Mesendoderm (in vitro differentiated cells): ENCODE measurements at regions not wholly inside any gene's neighbourhood (a gene's known extent, or its start where the extent isn't known, plus 50 kb on each side); places are given as distances from the start of the nearest gene placed in this dataset.
"Not testable (repeated sequence)": the region's sequence is repeated elsewhere in the genome, so short reads cannot be mapped to it uniquely, and the experiment has no call there.

Experiments used
- DNase-seq: peaks from one replicate; pipeline ENCODE4 v3.0.0; 2013
- H2AK5ac ChIP-seq: 2 replicates; pipeline ENCODE4 v1.6.1; 2013; ENCODE audit warnings: low read length, inconsistent platforms
- H2BK120ac ChIP-seq: 2 replicates; pipeline ENCODE4 v1.6.1; 2013; ENCODE audit warnings: low read depth, mild to moderate bottlenecking, low read length, moderate library complexity, mixed read lengths
- H2BK15ac ChIP-seq: replicated peaks from 2 replicates; pipeline ENCODE4 v1.6.1; 2013; ENCODE audit warnings: low read depth, mild to moderate bottlenecking, moderate library complexity
- H2BK5ac ChIP-seq: 2 replicates; pipeline ENCODE4 v1.6.1; 2013; ENCODE audit warnings: low read length, inconsistent platforms
- H3K18ac ChIP-seq: 2 replicates; pipeline ENCODE4 v1.6.1; 2013; ENCODE audit warnings: mild to moderate bottlenecking, low read length, mixed read lengths
- H3K23ac ChIP-seq: one replicate; pipeline ENCODE4 v1.6.1; 2013; ENCODE audit warnings: low read length
- H3K27ac ChIP-seq: 2 replicates; pipeline ENCODE4 v1.5.1; 2013; ENCODE audit warnings: low read depth, mild to moderate bottlenecking, inconsistent platforms, low read length, moderate library complexity
- H3K27me3 ChIP-seq: 2 replicates; pipeline ENCODE4 v1.6.1; 2013; ENCODE audit warnings: low read length, control low read depth, mild to moderate bottlenecking, inconsistent platforms; ENCODE audit not compliant: insufficient read depth, poor library complexity
- H3K36me3 ChIP-seq: 2 replicates; pipeline ENCODE4 v1.6.1; 2013; ENCODE audit warnings: low read length, inconsistent platforms; ENCODE audit not compliant: control insufficient read depth, insufficient read depth
- H3K4ac ChIP-seq: one replicate; pipeline ENCODE4 v1.6.1; 2013; ENCODE audit warnings: low read depth, mild to moderate bottlenecking, low read length, moderate library complexity
- H3K4me1 ChIP-seq: 2 replicates; pipeline ENCODE4 v1.6.1; 2013; ENCODE audit warnings: low read depth, low read length, inconsistent platforms; ENCODE audit not compliant: control insufficient read depth
- H3K4me2 ChIP-seq: 2 replicates; pipeline ENCODE4 v1.6.1; 2013; ENCODE audit warnings: low read length
- H3K4me3 ChIP-seq: 2 replicates; pipeline ENCODE4 v1.5.1; 2013; ENCODE audit warnings: mild to moderate bottlenecking, low read length
- H3K56ac ChIP-seq: one replicate; pipeline ENCODE4 v1.6.1; 2013; ENCODE audit warnings: low read length
- H3K79me1 ChIP-seq: 2 replicates; pipeline ENCODE4 v1.6.1; 2013; ENCODE audit warnings: low read length, inconsistent platforms
- H3K79me2 ChIP-seq: 2 replicates; pipeline ENCODE4 v1.6.1; 2013; ENCODE audit warnings: mild to moderate bottlenecking, low read length; ENCODE audit not compliant: control insufficient read depth, insufficient read depth
- H3K9ac ChIP-seq: 2 replicates; pipeline ENCODE4 v1.6.1; 2013; ENCODE audit warnings: low read length, inconsistent platforms
- H4K5ac ChIP-seq: one replicate; pipeline ENCODE4 v1.6.1; 2013; ENCODE audit warnings: low read length
- H4K8ac ChIP-seq: one replicate; pipeline ENCODE4 v1.6.1; 2013; ENCODE audit warnings: low read depth, mild to moderate bottlenecking, control low read depth, low read length, moderate library complexity
- WGBS: extraction: QIAGEN DNeasy Blood & Tissue Kit; methylation state at CpG from one replicate; pipeline ENCODE4 v1.1.7; 2013; ENCODE audit warnings: low lambda C conversion rate, missing lambda C conversion rate; ENCODE audit not compliant: insufficient coverage; ENCODE audit errors: extremely low coverage; 5-methylcytosine and 5-hydroxymethylcytosine counted together

DNA sequence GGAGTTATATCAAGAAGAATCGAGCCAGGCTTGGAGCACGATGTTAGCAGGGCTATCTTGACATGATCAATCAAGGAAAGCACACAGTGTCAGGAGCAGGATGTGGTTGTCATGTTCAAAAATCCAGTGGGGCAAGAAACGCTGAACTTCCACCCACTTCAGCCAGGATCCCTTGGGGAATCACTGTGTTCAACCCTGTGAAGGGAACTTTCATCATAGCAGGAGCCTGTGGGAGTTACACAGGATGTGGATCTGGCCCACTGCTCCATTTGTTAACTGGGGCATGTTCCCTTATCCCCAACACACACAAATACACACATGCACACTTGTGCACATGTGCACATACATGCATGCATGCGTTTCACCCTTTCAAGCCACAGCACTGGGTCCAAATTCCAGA is 619.3 kb downstream of the SPATA31A6 start:
- no CpG with 5 or more reads among the region's 4 CpGs for WGBS
- not testable (repeated sequence) for H3K36me3 ChIP-seq, H3K4ac ChIP-seq, H3K79me1 ChIP-seq, H3K27me3 ChIP-seq, H3K4me1 ChIP-seq, H3K23ac ChIP-seq, H3K4me3 ChIP-seq, H3K27ac ChIP-seq, H2AK5ac ChIP-seq, H2BK120ac ChIP-seq, H3K18ac ChIP-seq, H2BK15ac ChIP-seq, H2BK5ac ChIP-seq, H3K79me2 ChIP-seq, DNase-seq, H3K4me2 ChIP-seq, H4K8ac ChIP-seq, H4K5ac ChIP-seq, H3K9ac ChIP-seq
- peak overlapping the region; percentile 30 for H3K56ac ChIP-seq

DNA sequence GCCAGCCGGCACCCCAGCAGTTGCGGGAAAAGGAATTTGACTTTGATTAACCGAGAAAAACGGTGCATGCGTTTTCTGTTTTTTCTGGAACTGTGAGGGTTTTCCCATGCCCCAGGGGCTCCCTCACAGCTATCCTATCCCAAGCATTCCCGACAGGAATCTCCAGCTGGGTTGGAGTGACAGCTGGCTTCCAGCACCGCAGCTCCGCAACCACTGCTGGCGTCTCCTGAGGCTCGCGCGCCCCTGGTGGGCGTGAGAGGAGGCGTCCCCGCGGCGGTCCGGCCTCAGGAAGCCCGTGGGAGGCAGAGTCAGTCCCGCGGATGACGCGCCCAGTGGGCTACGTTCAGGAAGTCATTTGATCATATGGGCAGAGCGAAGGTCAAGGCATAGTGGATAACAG is 623.2 kb downstream of the SPATA31A6 start:
- H3K27me3 ChIP-seq, H3K27ac ChIP-seq, H3K4me2 ChIP-seq, H3K36me3 ChIP-seq, H3K18ac ChIP-seq, H3K4me3 ChIP-seq, H4K8ac ChIP-seq, H2BK5ac ChIP-seq, H3K79me1 ChIP-seq, H2AK5ac ChIP-seq, H2BK15ac ChIP-seq, H3K56ac ChIP-seq, H4K5ac ChIP-seq, H2BK120ac ChIP-seq, H3K4me1 ChIP-seq, H3K79me2 ChIP-seq, H3K9ac ChIP-seq, H3K4ac ChIP-seq, H3K23ac ChIP-seq: not testable (repeated sequence)
- WGBS: no CpG with 5 or more reads among the region's 25 CpGs
- DNase-seq: peak; percentile 72

DNA sequence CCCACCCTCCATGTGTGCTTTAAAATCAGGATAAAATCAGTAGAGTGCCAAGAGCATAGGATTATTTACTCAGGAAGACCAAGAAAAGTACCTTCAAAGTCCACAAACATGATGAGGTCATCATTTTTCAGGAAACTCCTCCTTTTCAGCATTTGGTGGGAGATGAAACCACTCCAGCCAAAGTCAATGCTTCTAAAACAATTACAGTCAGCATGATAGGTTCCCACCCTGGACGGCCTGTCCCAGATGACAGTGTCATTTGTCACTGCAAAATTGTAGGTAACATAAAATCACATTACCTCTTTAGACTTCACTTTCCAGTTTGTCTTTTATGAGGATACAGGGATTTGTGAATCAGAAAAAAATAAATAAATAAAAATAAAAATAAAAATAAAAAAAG is 638.0 kb downstream of the SPATA31A6 start:
- H4K8ac ChIP-seq, DNase-seq, H3K79me1 ChIP-seq, H3K23ac ChIP-seq, H3K79me2 ChIP-seq, H2AK5ac ChIP-seq, H3K36me3 ChIP-seq, H3K4me3 ChIP-seq, H2BK15ac ChIP-seq, H3K56ac ChIP-seq, H2BK120ac ChIP-seq, H3K9ac ChIP-seq, H4K5ac ChIP-seq, H3K4ac ChIP-seq, H2BK5ac ChIP-seq, H3K4me2 ChIP-seq, H3K27ac ChIP-seq, H3K18ac ChIP-seq, H3K4me1 ChIP-seq, H3K27me3 ChIP-seq: not testable (repeated sequence)
- no CpG with 5 or more reads among the region's 1 CpG for WGBS

DNA sequence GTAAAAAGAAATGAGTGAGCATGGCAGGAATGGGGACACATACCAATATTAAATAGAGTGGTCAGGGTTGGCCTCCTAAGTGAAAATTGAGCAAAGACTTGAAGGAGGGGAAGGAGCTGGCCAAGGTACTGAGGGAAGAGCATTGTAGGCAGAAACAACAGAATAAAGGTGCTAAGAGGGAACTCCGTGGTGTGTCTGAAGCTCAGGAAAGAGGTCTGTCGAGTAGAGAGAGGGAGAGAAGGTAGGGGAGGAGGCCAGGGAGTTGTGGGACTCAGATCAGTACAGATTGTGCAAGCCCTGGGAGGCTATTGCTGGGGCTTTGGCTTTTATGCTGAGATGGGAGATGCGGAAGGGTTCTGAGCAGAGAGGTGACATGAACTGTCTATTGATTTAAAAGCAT is 664.7 kb downstream of the SPATA31A6 start:
- H2BK120ac ChIP-seq, H3K27me3 ChIP-seq, H4K5ac ChIP-seq, H3K4ac ChIP-seq, H3K4me3 ChIP-seq, H3K9ac ChIP-seq, H3K4me2 ChIP-seq, H2BK5ac ChIP-seq, H4K8ac ChIP-seq, H3K23ac ChIP-seq, H3K79me2 ChIP-seq, H3K36me3 ChIP-seq, DNase-seq, H3K56ac ChIP-seq, H3K18ac ChIP-seq, H2BK15ac ChIP-seq, H2AK5ac ChIP-seq, H3K79me1 ChIP-seq, H3K27ac ChIP-seq, H3K4me1 ChIP-seq: not testable (repeated sequence)
- no CpG with 5 or more reads among the region's 3 CpGs for WGBS

DNA sequence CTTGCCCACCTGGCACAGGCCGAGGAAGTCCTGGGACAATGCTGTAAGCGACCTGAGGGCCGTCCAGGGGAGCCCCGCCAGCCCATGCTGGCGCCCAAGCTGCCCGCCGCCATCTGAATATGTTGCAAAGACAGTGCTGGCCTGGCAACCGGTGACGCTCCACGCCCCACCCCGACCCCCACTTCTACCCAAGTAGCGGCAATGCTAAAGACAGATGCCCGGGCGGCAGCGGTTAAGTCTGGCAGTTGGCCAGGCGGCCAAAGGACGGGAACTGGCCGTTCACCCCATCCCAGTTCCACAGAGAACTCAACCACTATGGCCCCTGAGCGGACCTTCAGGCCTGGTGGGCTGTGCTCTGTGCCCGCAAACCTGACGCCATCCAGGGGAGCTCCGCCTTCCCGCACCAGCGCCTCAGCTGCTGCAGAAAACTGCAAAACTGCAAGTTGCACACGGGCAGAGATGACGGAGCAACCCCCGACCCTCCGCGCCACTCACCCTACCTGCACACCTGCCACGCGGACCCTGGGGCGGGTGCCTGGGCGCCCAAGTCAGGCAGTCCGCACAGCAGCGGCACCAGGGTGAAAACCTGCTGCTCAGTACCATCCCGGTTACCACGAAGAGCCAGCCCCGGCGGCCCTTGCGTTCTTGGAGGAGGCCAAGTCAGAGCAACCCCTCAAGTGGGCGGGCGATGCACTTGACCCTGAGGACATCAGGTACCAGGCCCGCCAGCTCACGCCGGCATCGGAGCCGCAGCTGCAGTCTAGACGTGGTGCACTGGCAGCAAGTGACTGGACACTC is 667.6 kb downstream of the SPATA31A6 start:
- not testable (repeated sequence) for H3K18ac ChIP-seq, H2BK120ac ChIP-seq, H3K56ac ChIP-seq, H3K4me3 ChIP-seq, H3K4me1 ChIP-seq, H3K79me2 ChIP-seq, H3K36me3 ChIP-seq, H3K27ac ChIP-seq, H3K9ac ChIP-seq, H3K79me1 ChIP-seq, H3K4ac ChIP-seq, H3K23ac ChIP-seq, H2AK5ac ChIP-seq, H4K5ac ChIP-seq, H4K8ac ChIP-seq, H2BK15ac ChIP-seq, H2BK5ac ChIP-seq, H3K4me2 ChIP-seq, H3K27me3 ChIP-seq, DNase-seq
- WGBS: no CpG with 5 or more reads among the region's 48 CpGs

DNA sequence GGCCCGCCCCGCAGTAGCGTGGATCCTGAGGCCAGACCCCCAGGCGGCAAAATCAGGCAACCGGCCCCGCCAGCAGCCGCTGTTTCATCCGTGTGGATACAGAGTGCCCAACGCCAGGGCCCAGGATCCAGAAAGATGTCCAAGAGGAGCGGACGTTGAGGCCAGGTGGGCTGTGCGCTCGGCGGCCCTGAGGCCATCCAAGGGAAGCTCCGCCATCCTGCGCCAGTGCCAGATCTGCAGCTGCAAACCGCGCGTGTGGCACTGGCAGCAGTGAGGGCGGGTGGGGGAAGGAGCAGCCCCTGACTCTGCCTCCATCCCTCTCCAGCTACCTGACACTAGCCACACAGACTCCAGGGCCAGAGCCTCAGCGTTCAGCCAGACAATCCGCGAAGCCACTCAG is 668.2 kb downstream of the SPATA31A6 start:
- DNase-seq, H2AK5ac ChIP-seq, H3K56ac ChIP-seq, H2BK5ac ChIP-seq, H3K4ac ChIP-seq, H3K18ac ChIP-seq, H3K4me2 ChIP-seq, H2BK120ac ChIP-seq, H3K9ac ChIP-seq, H4K5ac ChIP-seq, H3K27me3 ChIP-seq, H3K79me1 ChIP-seq, H3K4me1 ChIP-seq, H3K4me3 ChIP-seq, H3K36me3 ChIP-seq, H4K8ac ChIP-seq, H3K27ac ChIP-seq, H2BK15ac ChIP-seq, H3K23ac ChIP-seq, H3K79me2 ChIP-seq: not testable (repeated sequence)
- WGBS: no CpG with 5 or more reads among the region's 23 CpGs
